ENCODE measurements at regions not wholly inside any gene's neighbourhood (a gene's known extent, or its start where the extent isn't known, plus 50 kb on each side); places are given as distances from the start of the nearest gene placed in this dataset.
A peak's percentile ranks its signal among the peaks of the same experiment; 100 is the strongest.

DNA sequence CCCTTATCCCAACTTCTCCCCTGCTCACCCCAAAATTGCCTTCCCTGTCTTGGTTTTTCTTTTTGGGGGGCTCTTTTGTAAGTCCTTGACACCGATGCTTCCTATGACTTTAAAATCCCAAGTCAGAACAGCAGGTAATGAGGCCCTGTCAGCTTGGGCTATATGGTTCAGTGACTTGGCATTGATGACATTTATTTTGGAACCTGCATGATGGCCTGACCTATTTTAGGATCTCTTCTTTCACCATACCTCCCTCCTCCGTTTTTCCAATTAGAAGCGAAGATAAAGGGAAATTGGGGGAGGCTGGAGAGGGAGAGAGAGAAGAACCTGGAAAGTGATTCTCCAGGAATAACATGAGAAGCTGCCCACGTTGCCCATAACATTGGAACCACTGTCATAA, 424.9 kb upstream of the AUTS2 start:
- no peak overlapping the region for H2BK15ac ChIP-seq (replicated peaks; ENCODE audit: low read depth)
- H3K9ac ChIP-seq (ENCODE audit: low read length): no peak overlapping the region
- H2BK120ac ChIP-seq (ENCODE audit: low read depth, low read length): no peak overlapping the region
- H3K4me1 ChIP-seq (ENCODE audit: control insufficient read depth, low read depth, low read length): no peaks in the 10 kb centered on the region
- no peaks in the 10 kb centered on the region for H3K79me1 ChIP-seq (ENCODE audit: low read length)
- H3K27ac ChIP-seq (ENCODE audit: low read depth, low read length): no peak overlapping the region
- no peak overlapping the region for H4K5ac ChIP-seq (ENCODE audit: low read length)
- no peak overlapping the region for H3K56ac ChIP-seq (ENCODE audit: low read length)
- H4K8ac ChIP-seq (ENCODE audit: low read depth, low read length): no peak overlapping the region
- H3K23ac ChIP-seq (ENCODE audit: low read length): no peak overlapping the region
- H2AK5ac ChIP-seq (ENCODE audit: low read length): no peak overlapping the region
- H3K4ac ChIP-seq (ENCODE audit: low read depth, low read length): no peak overlapping the region
- H3K79me2 ChIP-seq (ENCODE audit: control insufficient read depth, insufficient read depth, low read length): no peaks in the 10 kb centered on the region
- no peak overlapping the region for H2BK5ac ChIP-seq (ENCODE audit: low read length)
- H3K4me2 ChIP-seq (ENCODE audit: low read length): no peak overlapping the region
- no peaks in the 10 kb centered on the region for H3K36me3 ChIP-seq (ENCODE audit: control insufficient read depth, insufficient read depth, low read length)
- no peak for DNase-seq
- H3K27me3 ChIP-seq (ENCODE audit: insufficient read depth, low read length, poor library complexity): no peaks in the 10 kb centered on the region
- H3K18ac ChIP-seq (ENCODE audit: low read length): no peak overlapping the region
- H3K4me3 ChIP-seq (ENCODE audit: low read length): no peak overlapping the region
- no CpG with 5 or more reads among the region's 4 CpGs for WGBS (ENCODE audit: extremely low coverage, insufficient coverage, low lambda C conversion rate)

DNA sequence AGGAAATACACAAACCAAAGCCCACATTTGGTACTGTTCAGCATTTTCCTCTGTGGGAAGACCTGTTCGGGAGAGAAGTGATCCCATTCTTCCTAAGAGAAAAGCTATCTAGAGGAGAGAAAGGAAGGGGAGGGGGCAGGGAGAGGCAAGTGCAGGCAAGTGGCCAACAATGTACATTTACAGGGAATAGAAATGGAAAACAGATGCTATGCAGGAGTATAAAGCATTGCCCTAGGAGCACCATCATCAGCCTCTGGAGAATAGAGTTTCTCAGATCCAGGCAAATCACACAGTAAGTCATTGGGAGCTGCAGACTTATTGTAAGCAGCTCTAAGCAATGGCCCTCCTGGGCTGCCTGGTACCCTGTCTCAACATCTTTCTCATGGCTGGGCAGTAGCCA, 424.4 kb upstream of the AUTS2 start:
- Histone ChIP-seq H3K4me1 (ENCODE audit: control insufficient read depth, low read depth, low read length) (no peaks in the 10 kb centered on the region), H3K56ac (ENCODE audit: low read length) (no peak overlapping the region), H3K79me1 (ENCODE audit: low read length) (no peaks in the 10 kb centered on the region), H3K18ac (ENCODE audit: low read length) (no peak overlapping the region), H3K27ac (ENCODE audit: low read depth, low read length) (no peak overlapping the region), H2BK5ac (ENCODE audit: low read length) (no peak overlapping the region), H2AK5ac (ENCODE audit: low read length) (no peak overlapping the region), H2BK120ac (ENCODE audit: low read depth, low read length) (no peak overlapping the region), H4K8ac (ENCODE audit: low read depth, low read length) (no peak overlapping the region), H3K9ac (ENCODE audit: low read length) (no peak overlapping the region), H3K27me3 (ENCODE audit: insufficient read depth, low read length, poor library complexity) (no peaks in the 10 kb centered on the region), H3K23ac (ENCODE audit: low read length) (no peak overlapping the region), H3K4ac (ENCODE audit: low read depth, low read length) (no peak overlapping the region), H4K5ac (ENCODE audit: low read length) (no peak overlapping the region), H3K4me2 (ENCODE audit: low read length) (no peak overlapping the region), H3K4me3 (ENCODE audit: low read length) (no peak overlapping the region), H3K36me3 (ENCODE audit: control insufficient read depth, insufficient read depth, low read length) (no peaks in the 10 kb centered on the region), H3K79me2 (ENCODE audit: control insufficient read depth, insufficient read depth, low read length) (no peaks in the 10 kb centered on the region), H2BK15ac (replicated peaks; ENCODE audit: low read depth) (no peak overlapping the region)
- no peak for DNase-seq
- no CpG with 5 or more reads among the region's 1 CpG for WGBS (ENCODE audit: extremely low coverage, insufficient coverage, low lambda C conversion rate)

DNA sequence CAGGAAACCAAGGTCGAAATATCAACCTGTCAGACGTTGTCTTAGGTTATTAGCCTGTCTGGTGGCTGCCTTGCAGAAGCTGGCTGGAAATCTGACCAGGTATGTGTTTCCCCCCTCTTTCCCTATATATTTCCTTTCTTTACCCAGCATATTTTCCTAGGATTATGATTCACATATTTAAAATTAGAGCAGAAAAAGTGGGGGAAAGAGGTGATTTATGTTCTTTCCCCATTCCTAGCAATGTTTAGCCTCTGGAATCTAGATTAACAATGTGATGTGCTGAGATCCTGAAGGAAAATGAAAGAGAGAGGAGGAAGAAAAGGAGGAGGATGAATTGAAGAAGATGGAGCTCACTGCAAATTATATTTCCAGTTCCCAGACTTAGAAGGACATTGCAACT, 421.4 kb upstream of the AUTS2 start:
- H3K27ac ChIP-seq (ENCODE audit: low read depth, low read length): no peak overlapping the region
- H3K79me2 ChIP-seq (ENCODE audit: control insufficient read depth, insufficient read depth, low read length): no peaks in the 10 kb centered on the region
- no peak overlapping the region for H2BK15ac ChIP-seq (replicated peaks; ENCODE audit: low read depth)
- H3K9ac ChIP-seq (ENCODE audit: low read length): no peak overlapping the region
- no peaks in the 10 kb centered on the region for H3K36me3 ChIP-seq (ENCODE audit: control insufficient read depth, insufficient read depth, low read length)
- no peak overlapping the region for H3K56ac ChIP-seq (ENCODE audit: low read length)
- no peak overlapping the region for H3K4me2 ChIP-seq (ENCODE audit: low read length)
- H2BK5ac ChIP-seq (ENCODE audit: low read length): no peak overlapping the region
- no peak overlapping the region for H3K4ac ChIP-seq (ENCODE audit: low read depth, low read length)
- no peak overlapping the region for H3K4me3 ChIP-seq (ENCODE audit: low read length)
- H4K8ac ChIP-seq (ENCODE audit: low read depth, low read length): no peak overlapping the region
- H2BK120ac ChIP-seq (ENCODE audit: low read depth, low read length): no peak overlapping the region
- H2AK5ac ChIP-seq (ENCODE audit: low read length): no peak overlapping the region
- no peak for DNase-seq
- H3K27me3 ChIP-seq (ENCODE audit: insufficient read depth, low read length, poor library complexity): no peaks in the 10 kb centered on the region
- no peak overlapping the region for H3K23ac ChIP-seq (ENCODE audit: low read length)
- no peaks in the 10 kb centered on the region for H3K4me1 ChIP-seq (ENCODE audit: control insufficient read depth, low read depth, low read length)
- WGBS (ENCODE audit: extremely low coverage, insufficient coverage, low lambda C conversion rate): no CpG with 5 or more reads among the region's 2 CpGs
- H3K79me1 ChIP-seq (ENCODE audit: low read length): no peaks in the 10 kb centered on the region
- no peak overlapping the region for H3K18ac ChIP-seq (ENCODE audit: low read length)
- no peak overlapping the region for H4K5ac ChIP-seq (ENCODE audit: low read length)

DNA sequence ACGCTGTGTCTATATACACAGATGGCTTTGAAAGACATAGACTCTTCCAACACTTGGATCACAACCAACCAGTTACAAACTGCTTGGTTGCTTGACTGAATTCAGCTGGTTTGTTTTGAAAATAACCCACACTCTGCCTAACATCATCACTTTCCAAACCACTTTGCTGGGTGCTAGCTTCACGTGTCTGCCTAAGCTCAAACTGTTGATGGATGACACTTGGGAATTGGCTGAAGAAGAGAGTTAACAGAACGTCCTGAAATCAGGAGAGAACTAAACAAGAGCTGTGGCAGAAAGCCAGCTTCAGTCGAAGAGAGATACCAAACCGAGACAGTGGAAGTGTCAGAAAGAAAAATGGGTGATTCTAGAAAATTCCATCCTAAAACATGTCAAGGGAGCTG, 420.8 kb upstream of the AUTS2 start:
- H2BK15ac ChIP-seq (replicated peaks; ENCODE audit: low read depth): no peak overlapping the region
- H3K56ac ChIP-seq (ENCODE audit: low read length): no peak overlapping the region
- no peak overlapping the region for H3K4me3 ChIP-seq (ENCODE audit: low read length)
- H3K36me3 ChIP-seq (ENCODE audit: control insufficient read depth, insufficient read depth, low read length): no peaks in the 10 kb centered on the region
- no peak overlapping the region for H3K18ac ChIP-seq (ENCODE audit: low read length)
- no peak overlapping the region for H3K4me2 ChIP-seq (ENCODE audit: low read length)
- no peak overlapping the region for H3K27ac ChIP-seq (ENCODE audit: low read depth, low read length)
- DNase-seq: no peak
- no peaks in the 10 kb centered on the region for H3K79me2 ChIP-seq (ENCODE audit: control insufficient read depth, insufficient read depth, low read length)
- no peaks in the 10 kb centered on the region for H3K4me1 ChIP-seq (ENCODE audit: control insufficient read depth, low read depth, low read length)
- H2AK5ac ChIP-seq (ENCODE audit: low read length): no peak overlapping the region
- H4K5ac ChIP-seq (ENCODE audit: low read length): no peak overlapping the region
- no peak overlapping the region for H2BK120ac ChIP-seq (ENCODE audit: low read depth, low read length)
- H3K23ac ChIP-seq (ENCODE audit: low read length): no peak overlapping the region
- no peaks in the 10 kb centered on the region for H3K27me3 ChIP-seq (ENCODE audit: insufficient read depth, low read length, poor library complexity)
- WGBS (ENCODE audit: extremely low coverage, insufficient coverage, low lambda C conversion rate): no CpG with 5 or more reads among the region's 5 CpGs
- no peaks in the 10 kb centered on the region for H3K79me1 ChIP-seq (ENCODE audit: low read length)
- H2BK5ac ChIP-seq (ENCODE audit: low read length): no peak overlapping the region
- no peak overlapping the region for H4K8ac ChIP-seq (ENCODE audit: low read depth, low read length)
- no peak overlapping the region for H3K4ac ChIP-seq (ENCODE audit: low read depth, low read length)
- no peak overlapping the region for H3K9ac ChIP-seq (ENCODE audit: low read length)

DNA sequence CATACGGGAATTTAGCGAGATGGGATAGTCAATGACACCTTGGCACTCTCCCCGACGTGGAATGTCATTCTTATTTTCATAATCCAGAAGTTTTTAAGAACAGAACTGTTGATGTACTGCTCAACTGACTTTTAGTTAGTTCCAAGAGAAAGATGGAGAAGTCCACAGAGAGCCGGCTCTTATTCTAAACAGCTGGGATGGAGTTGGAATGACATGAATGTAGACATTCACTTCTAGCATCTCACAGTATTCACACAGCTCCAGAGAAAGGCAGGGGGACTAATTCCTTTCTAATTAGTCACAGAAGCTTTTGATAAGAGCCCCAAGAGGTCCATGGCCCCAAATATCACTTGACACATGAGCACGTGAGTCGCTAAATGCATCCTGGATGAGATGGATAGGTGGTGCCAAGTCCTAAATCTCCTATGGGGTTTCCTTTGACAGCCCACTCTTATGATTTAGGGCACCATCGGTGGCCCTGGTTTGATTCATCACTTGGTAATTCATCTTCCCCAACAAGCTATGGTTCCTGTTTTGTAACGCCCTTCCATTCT, 420.3 kb upstream of the AUTS2 start:
- Histone ChIP-seq H4K5ac (ENCODE audit: low read length) (no peak overlapping the region), H2AK5ac (ENCODE audit: low read length) (no peak overlapping the region), H4K8ac (ENCODE audit: low read depth, low read length) (no peak overlapping the region), H3K36me3 (ENCODE audit: control insufficient read depth, insufficient read depth, low read length) (no peaks in the 10 kb centered on the region), H3K18ac (ENCODE audit: low read length) (no peak overlapping the region), H3K79me2 (ENCODE audit: control insufficient read depth, insufficient read depth, low read length) (no peaks in the 10 kb centered on the region), H2BK5ac (ENCODE audit: low read length) (no peak overlapping the region), H3K27me3 (ENCODE audit: insufficient read depth, low read length, poor library complexity) (no peaks in the 10 kb centered on the region), H3K4me1 (ENCODE audit: control insufficient read depth, low read depth, low read length) (no peaks in the 10 kb centered on the region), H3K27ac (ENCODE audit: low read depth, low read length) (no peak overlapping the region), H3K23ac (ENCODE audit: low read length) (no peak overlapping the region), H3K9ac (ENCODE audit: low read length) (no peak overlapping the region), H2BK15ac (replicated peaks; ENCODE audit: low read depth) (no peak overlapping the region), H3K56ac (ENCODE audit: low read length) (no peak overlapping the region), H3K4ac (ENCODE audit: low read depth, low read length) (no peak overlapping the region), H3K4me2 (ENCODE audit: low read length) (no peak overlapping the region), H2BK120ac (ENCODE audit: low read depth, low read length) (no peak overlapping the region), H3K79me1 (ENCODE audit: low read length) (no peaks in the 10 kb centered on the region), H3K4me3 (ENCODE audit: low read length) (no peak overlapping the region)
- no CpG with 5 or more reads among the region's 9 CpGs for WGBS (ENCODE audit: extremely low coverage, insufficient coverage, low lambda C conversion rate)
- peak; percentile 50 for DNase-seq

DNA sequence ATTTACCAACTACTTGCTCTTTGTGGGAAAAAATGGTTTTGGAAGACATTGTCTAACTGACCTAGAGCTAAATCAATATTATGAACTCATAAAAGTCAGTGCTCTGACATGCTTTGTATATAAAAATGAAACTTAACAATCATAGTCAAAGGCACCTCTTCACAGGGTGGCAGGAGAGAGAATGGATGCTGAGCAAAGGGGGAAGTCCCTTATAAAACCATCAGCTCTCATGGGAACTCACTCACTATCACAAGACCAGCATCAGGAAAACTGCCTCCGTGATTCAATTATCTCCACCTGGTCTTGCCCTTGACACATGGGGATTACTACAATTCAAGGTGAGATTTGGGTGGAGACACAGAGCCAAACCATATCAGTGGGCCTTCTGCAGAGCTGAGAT, 417.6 kb upstream of the AUTS2 start:
- Histone ChIP-seq H2BK15ac (replicated peaks; ENCODE audit: low read depth) (no peak overlapping the region), H3K79me1 (ENCODE audit: low read length) (no peaks in the 10 kb centered on the region), H2BK120ac (ENCODE audit: low read depth, low read length) (no peak overlapping the region), H3K4me2 (ENCODE audit: low read length) (no peak overlapping the region), H3K56ac (ENCODE audit: low read length) (no peak overlapping the region), H2AK5ac (ENCODE audit: low read length) (no peak overlapping the region), H2BK5ac (ENCODE audit: low read length) (no peak overlapping the region), H3K27ac (ENCODE audit: low read depth, low read length) (no peak overlapping the region), H3K4ac (ENCODE audit: low read depth, low read length) (no peak overlapping the region), H3K9ac (ENCODE audit: low read length) (no peak overlapping the region), H3K4me3 (ENCODE audit: low read length) (no peak overlapping the region), H3K18ac (ENCODE audit: low read length) (no peak overlapping the region), H4K8ac (ENCODE audit: low read depth, low read length) (no peak overlapping the region), H4K5ac (ENCODE audit: low read length) (no peak overlapping the region), H3K4me1 (ENCODE audit: control insufficient read depth, low read depth, low read length) (no peaks in the 10 kb centered on the region), H3K27me3 (ENCODE audit: insufficient read depth, low read length, poor library complexity) (no peaks in the 10 kb centered on the region), H3K79me2 (ENCODE audit: control insufficient read depth, insufficient read depth, low read length) (no peaks in the 10 kb centered on the region), H3K23ac (ENCODE audit: low read length) (no peak overlapping the region), H3K36me3 (ENCODE audit: control insufficient read depth, insufficient read depth, low read length) (no peaks in the 10 kb centered on the region)
- no CpG with 5 or more reads among the region's 1 CpG for WGBS (ENCODE audit: extremely low coverage, insufficient coverage, low lambda C conversion rate)
- no peak for DNase-seq
